CD14-positive monocyte (primary cell): ENCODE measurements at regions not wholly inside any gene's neighbourhood (a gene's known extent, or its start where the extent isn't known, plus 50 kb on each side); places are given as distances from the start of the nearest gene placed in this dataset.

ENCODE experiments used
- DNase-seq, 3 donors: peaks; one replicate each; pipeline ENCODE4 v3.0.0-alpha.2; 2011 to 2022
- H2AFZ ChIP-seq: 2 replicates; pipeline ENCODE4 v1.6.0; 2012; ENCODE audit warnings: mild to moderate bottlenecking, low read depth, low read length, inconsistent platforms; ENCODE audit not compliant: insufficient read depth, poor library complexity, severe bottlenecking
- H3K27ac ChIP-seq, 2 donors: 1 replicate in 1 of 2; 2 replicates in 1 of 2; pipeline ENCODE4 v1.5.1; 2012 to 2013; ENCODE audit warnings: low read length in 2 of 2, control low read depth in 1 of 2, inconsistent platforms in 1 of 2, low read depth in 1 of 2, mild to moderate bottlenecking in 1 of 2
- H3K27me3 ChIP-seq, 2 donors: one replicate each; pipeline versions ENCODE4 v1.6.0 to v1.6.1; 2011 to 2013; ENCODE audit warnings: low read length in 2 of 2; ENCODE audit not compliant: control insufficient read depth in 2 of 2, insufficient read depth in 2 of 2
- H3K36me3 ChIP-seq, 2 donors: replicated peaks in 1 of 2; 1 replicate in 1 of 2; 2 replicates in 1 of 2; pipeline versions ENCODE4 v1.5.1 to v1.6.1; 2012 to 2013; ENCODE audit warnings: low read length in 2 of 2, control low read depth in 1 of 2, inconsistent platforms in 1 of 2, mild to moderate bottlenecking in 1 of 2; ENCODE audit not compliant: insufficient read depth in 2 of 2, control insufficient read depth in 1 of 2
- H3K4me1 ChIP-seq, 2 donors: 1 replicate in 1 of 2; 2 replicates in 1 of 2; pipeline versions ENCODE4 v1.5.1 to v1.6.1; 2012 to 2013; ENCODE audit warnings: low read length in 2 of 2, control low read depth in 1 of 2, inconsistent platforms in 1 of 2, mild to moderate bottlenecking in 1 of 2, moderate library complexity in 1 of 2; ENCODE audit not compliant: insufficient read depth in 2 of 2, control insufficient read depth in 1 of 2
- H3K4me2 ChIP-seq: replicated peaks from 2 replicates; pipeline ENCODE3; 2012; ENCODE audit warnings: low read length, moderate library complexity, mild to moderate bottlenecking; ENCODE audit not compliant: poor library complexity, severe bottlenecking; ENCODE audit errors: extremely low read depth
- H3K4me3 ChIP-seq, 3 experiments: fragments of 200-600 bp in 1 of 3; sonication (generic) in 1 of 3; replicated peaks in 1 of 3; 1 replicate in 2 of 3; 2 replicates in 1 of 3; pipeline ENCODE4 v1.5.1; 2011 to 2013; ENCODE audit warnings: low read length in 3 of 3, mild to moderate bottlenecking in 3 of 3, control low read depth in 2 of 3, low read depth in 2 of 3, inconsistent platforms in 1 of 3, moderate library complexity in 1 of 3
- H3K79me2 ChIP-seq: 2 replicates; pipeline ENCODE4 v1.6.0; 2012; ENCODE audit warnings: mild to moderate bottlenecking, control low read depth, inconsistent platforms, low read length, moderate library complexity; ENCODE audit not compliant: insufficient read depth
- H3K9ac ChIP-seq: 2 replicates; pipeline ENCODE4 v1.6.0; 2017; ENCODE audit warnings: low read length, mild to moderate bottlenecking; ENCODE audit not compliant: insufficient read depth, poor library complexity, severe bottlenecking
- H3K9me3 ChIP-seq, 2 donors: replicated peaks in 1 of 2; 1 replicate in 1 of 2; 2 replicates in 1 of 2; pipeline versions ENCODE4 v1.5.1 to v1.6.1; 2012 to 2013; ENCODE audit warnings: low read length in 2 of 2, control low read depth in 1 of 2; ENCODE audit not compliant: control insufficient read depth in 1 of 2, insufficient read depth in 1 of 2
- H4K20me1 ChIP-seq: 2 replicates; pipeline ENCODE4 v1.6.0; 2012; ENCODE audit warnings: mild to moderate bottlenecking, low read length, control low read depth, moderate library complexity; ENCODE audit not compliant: insufficient read depth
- H3K27ac Mint-ChIP-seq, 7 donors: one replicate each; pipeline ENCODE4 v1.8.0; 2020; ENCODE audit warnings: mild to moderate bottlenecking in 7 of 7, mixed read lengths in 7 of 7, moderate library complexity in 6 of 7, inconsistent platforms in 2 of 7
- H3K27me3 Mint-ChIP-seq, 3 donors: one replicate each; pipeline ENCODE4 v1.8.0; 2021 to 2022; ENCODE audit warnings: low read depth in 3 of 3, mild to moderate bottlenecking in 3 of 3, mixed read lengths in 3 of 3, moderate library complexity in 3 of 3, inconsistent platforms in 1 of 3
- H3K36me3 Mint-ChIP-seq, 2 donors: one replicate each; pipeline ENCODE4 v1.8.0; 2020; ENCODE audit warnings: mixed read lengths in 2 of 2, inconsistent platforms in 1 of 2, mild to moderate bottlenecking in 1 of 2
- H3K4me1 Mint-ChIP-seq: one replicate; pipeline ENCODE4 v1.8.0; 2020; ENCODE audit warnings: mild to moderate bottlenecking, mixed read lengths
- H3K4me3 Mint-ChIP-seq, 2 donors: one replicate each; pipeline ENCODE4 v1.8.0; 2020; ENCODE audit warnings: mild to moderate bottlenecking in 2 of 2, mixed read lengths in 2 of 2, moderate library complexity in 1 of 2
- H3K9me3 Mint-ChIP-seq, 7 donors: one replicate each; pipeline ENCODE4 v1.8.0; 2020 to 2022; ENCODE audit warnings: mixed read lengths in 7 of 7, mild to moderate bottlenecking in 6 of 7, moderate library complexity in 6 of 7, inconsistent platforms in 2 of 7
- WGBS: methylation state at CpG from one replicate; pipeline ENCODE4 v1.1.5; 2013; ENCODE audit warnings: missing lambda C conversion rate; ENCODE audit not compliant: insufficient coverage; 5-methylcytosine and 5-hydroxymethylcytosine counted together
- intact Hi-C, 2 donors: fragments of 100-400 bp; cut with micrococcal nuclease; formaldehyde crosslinking; loops; one replicate each; pipeline versions ENCODE4 v1.15.0 to v1.15.1; 2023
- TF ChIP-seq, protein P1 (sequence below): fragments of 200-600 bp; IDR thresholded peaks from one replicate; pipeline ENCODE4 v1.8.0; 2022; ENCODE audit warnings: antibody characterized with exemption, mild to moderate bottlenecking

- no peaks in the 10 kb centered on the region for H4K20me1 ChIP-seq
- TF ChIP-seq, protein P1, sequence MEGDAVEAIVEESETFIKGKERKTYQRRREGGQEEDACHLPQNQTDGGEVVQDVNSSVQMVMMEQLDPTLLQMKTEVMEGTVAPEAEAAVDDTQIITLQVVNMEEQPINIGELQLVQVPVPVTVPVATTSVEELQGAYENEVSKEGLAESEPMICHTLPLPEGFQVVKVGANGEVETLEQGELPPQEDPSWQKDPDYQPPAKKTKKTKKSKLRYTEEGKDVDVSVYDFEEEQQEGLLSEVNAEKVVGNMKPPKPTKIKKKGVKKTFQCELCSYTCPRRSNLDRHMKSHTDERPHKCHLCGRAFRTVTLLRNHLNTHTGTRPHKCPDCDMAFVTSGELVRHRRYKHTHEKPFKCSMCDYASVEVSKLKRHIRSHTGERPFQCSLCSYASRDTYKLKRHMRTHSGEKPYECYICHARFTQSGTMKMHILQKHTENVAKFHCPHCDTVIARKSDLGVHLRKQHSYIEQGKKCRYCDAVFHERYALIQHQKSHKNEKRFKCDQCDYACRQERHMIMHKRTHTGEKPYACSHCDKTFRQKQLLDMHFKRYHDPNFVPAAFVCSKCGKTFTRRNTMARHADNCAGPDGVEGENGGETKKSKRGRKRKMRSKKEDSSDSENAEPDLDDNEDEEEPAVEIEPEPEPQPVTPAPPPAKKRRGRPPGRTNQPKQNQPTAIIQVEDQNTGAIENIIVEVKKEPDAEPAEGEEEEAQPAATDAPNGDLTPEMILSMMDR: no peak
- no peaks in the 10 kb centered on the region for H3K9me3 ChIP-seq
- H3K9ac ChIP-seq: no peak overlapping the region
- no peaks in the 10 kb centered on the region for H3K79me2 ChIP-seq
- H2AFZ ChIP-seq: no peak overlapping the region
- Mint-ChIP-seq H3K9me3 (no peaks in the 10 kb centered on the region), H3K27me3 (peaks cover 8 to 22% (median 21%) of the 10 kb centered on the region in 3 donors), H3K4me1 (peaks cover 20% of the 10 kb centered on the region), H3K36me3 (peaks cover 11 to 16% of the 10 kb centered on the region in 2 donors), H3K27ac (peak overlapping the region in 1 of 7 donors; percentile 50), H3K4me3 (no peak overlapping the region)
- H3K36me3 ChIP-seq: no peaks in the 10 kb centered on the region
- H3K4me3 ChIP-seq: no peak overlapping the region
- H3K27me3 ChIP-seq: peaks cover 0 to 2% of the 10 kb centered on the region in 2 donors
- no peak overlapping the region for H3K4me2 ChIP-seq
- no peak overlapping the region for H3K27ac ChIP-seq
- intact Hi-C loops: loop anchor here (2.0 to 5.0 kb wide), 6 partner anchors 48 to 248 kb away; no protein-coding TSS in a partner anchor
- H3K4me1 ChIP-seq: peaks cover 9 to 12% of the 10 kb centered on the region in 2 donors
- no peak for DNase-seq
- WGBS: 88% methylated on average over 18 of the region's 25 CpGs
Measured at GRCh38 chr15:66850078-66850991, 148.3 kb downstream of the SMAD6 start.

GRCh38 chr15:66850996-66851310, 148.9 kb downstream of the SMAD6 start:
- Mint-ChIP-seq H3K4me1 (peaks cover 20% of the 10 kb centered on the region), H3K4me3 (peak overlapping the region in 1 of 2 donors; percentile 78), H3K36me3 (peaks cover 7 to 12% of the 10 kb centered on the region in 2 donors), H3K27ac (no peak overlapping the region), H3K9me3 (no peaks in the 10 kb centered on the region), H3K27me3 (peaks cover 8 to 26% (median 26%) of the 10 kb centered on the region in 3 donors)
- Histone ChIP-seq H3K9ac (no peak overlapping the region), H3K4me1 (peaks cover 9 to 12% of the 10 kb centered on the region in 2 donors), H3K9me3 (no peaks in the 10 kb centered on the region), H3K4me2 (peak overlapping the region; percentile 25), H3K27ac (no peak overlapping the region), H2AFZ (peak overlapping the region; percentile 38), H3K79me2 (no peaks in the 10 kb centered on the region), H3K27me3 (peaks cover 0 to 2% of the 10 kb centered on the region in 2 donors), H4K20me1 (no peaks in the 10 kb centered on the region), H3K36me3 (no peaks in the 10 kb centered on the region), H3K4me3 (no peak overlapping the region)
- TF ChIP-seq, protein P1: no peak
- intact Hi-C loops: loop anchor here (1.0 to 5.0 kb wide), 7 partner anchors 16 to 249 kb away; no protein-coding TSS in a partner anchor
- no peak for DNase-seq
- 2% methylated on average over 4 of the region's 6 CpGs for WGBS
